ENCODE measurements at regions not wholly inside any gene's neighbourhood (a gene's known extent, or its start where the extent isn't known, plus 50 kb on each side); places are given as distances from the start of the nearest gene placed in this dataset.

- TF ChIP-seq, protein P1, sequence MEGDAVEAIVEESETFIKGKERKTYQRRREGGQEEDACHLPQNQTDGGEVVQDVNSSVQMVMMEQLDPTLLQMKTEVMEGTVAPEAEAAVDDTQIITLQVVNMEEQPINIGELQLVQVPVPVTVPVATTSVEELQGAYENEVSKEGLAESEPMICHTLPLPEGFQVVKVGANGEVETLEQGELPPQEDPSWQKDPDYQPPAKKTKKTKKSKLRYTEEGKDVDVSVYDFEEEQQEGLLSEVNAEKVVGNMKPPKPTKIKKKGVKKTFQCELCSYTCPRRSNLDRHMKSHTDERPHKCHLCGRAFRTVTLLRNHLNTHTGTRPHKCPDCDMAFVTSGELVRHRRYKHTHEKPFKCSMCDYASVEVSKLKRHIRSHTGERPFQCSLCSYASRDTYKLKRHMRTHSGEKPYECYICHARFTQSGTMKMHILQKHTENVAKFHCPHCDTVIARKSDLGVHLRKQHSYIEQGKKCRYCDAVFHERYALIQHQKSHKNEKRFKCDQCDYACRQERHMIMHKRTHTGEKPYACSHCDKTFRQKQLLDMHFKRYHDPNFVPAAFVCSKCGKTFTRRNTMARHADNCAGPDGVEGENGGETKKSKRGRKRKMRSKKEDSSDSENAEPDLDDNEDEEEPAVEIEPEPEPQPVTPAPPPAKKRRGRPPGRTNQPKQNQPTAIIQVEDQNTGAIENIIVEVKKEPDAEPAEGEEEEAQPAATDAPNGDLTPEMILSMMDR (IDR thresholded peaks at IDR 0.05): no peak
- TF ChIP-seq POLR2AphosphoS5 (IDR thresholded peaks at IDR 0.05): no peak
Observed at GRCh38 chr12:62075870-62076269, 184.3 kb upstream of the USP15 start.

Measured in prostate gland (tissue), 2 donors.